NCI-H2227 treated with DMSO at 0.1 percent for 48 hours (cell line): ENCODE measurements at regions not wholly inside any gene's neighbourhood (a gene's known extent, or its start where the extent isn't known, plus 50 kb on each side); places are given as distances from the start of the nearest gene placed in this dataset.
A peak's percentile ranks its signal among the peaks of the same experiment; 100 is the strongest.
"Not testable (repeated sequence)": the region's sequence is repeated elsewhere in the genome, so short reads cannot be mapped to it uniquely, and the experiment has no call there.

Experiments used
- DNase-seq: peaks from one replicate; lab custom pipeline; 2025; lab: John Stamatoyannopoulos, UW

DNA sequence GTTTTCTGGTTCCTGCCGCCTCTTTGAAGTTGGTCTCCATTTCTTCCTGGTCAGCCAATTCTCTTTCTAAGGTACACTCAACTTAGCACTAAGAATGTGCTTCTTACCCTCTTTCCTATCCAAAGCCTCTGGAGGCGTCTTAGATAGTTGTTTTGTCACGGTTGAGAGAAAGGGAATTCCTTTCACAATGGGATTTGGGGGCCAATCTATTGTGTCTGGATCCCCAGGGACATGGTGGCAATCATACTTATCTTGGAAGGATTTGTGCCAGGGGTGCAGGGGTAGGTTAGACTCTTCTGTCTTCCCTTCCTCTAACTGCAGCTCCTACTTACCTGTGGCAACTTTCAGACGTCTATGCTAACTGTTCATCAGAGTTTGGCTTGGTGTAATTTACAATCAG is 287.1 kb downstream of the SOX2 start:
- no peak for DNase-seq

DNA sequence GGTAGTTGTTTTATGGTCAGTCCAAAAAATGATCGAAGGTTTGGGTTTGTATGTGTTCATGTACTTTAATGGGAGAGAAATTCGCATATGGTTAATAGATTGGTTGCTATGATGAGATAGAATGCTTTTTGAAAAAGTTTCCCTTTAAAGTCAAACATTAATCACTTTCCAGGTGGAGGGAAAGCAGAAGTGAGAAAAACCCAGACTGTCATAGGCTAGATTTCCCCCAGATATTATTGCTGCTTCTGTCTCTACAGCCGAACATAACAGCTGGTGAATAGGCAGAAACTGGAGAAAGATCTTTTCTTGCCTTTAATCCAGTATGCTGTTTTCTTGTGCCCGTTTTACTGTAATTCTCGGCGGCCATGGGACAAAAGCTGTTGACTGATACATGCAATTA is 287.6 kb downstream of the SOX2 start:
- DNase-seq: peak; percentile 60

DNA sequence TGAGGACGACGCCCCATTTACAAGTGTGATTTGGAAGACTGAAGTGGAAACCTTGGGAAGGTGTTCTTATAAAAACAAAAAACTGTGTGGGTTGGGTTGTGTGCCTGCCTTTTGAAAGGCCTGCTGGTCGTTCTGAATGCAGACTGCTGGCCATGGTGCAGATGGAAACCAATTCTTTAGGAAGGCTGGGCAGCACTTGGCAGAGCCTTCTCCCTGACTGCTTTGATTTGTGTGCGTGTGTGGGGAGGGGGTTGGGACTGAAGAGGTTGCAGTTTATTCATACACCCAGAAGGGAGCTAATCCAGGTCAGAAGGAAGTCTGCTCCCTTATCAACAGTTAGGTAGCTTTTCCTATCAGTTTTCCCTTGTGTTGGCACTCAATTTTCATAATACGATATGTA is 288.7 kb downstream of the SOX2 start:
- peak; percentile 48 for DNase-seq

DNA sequence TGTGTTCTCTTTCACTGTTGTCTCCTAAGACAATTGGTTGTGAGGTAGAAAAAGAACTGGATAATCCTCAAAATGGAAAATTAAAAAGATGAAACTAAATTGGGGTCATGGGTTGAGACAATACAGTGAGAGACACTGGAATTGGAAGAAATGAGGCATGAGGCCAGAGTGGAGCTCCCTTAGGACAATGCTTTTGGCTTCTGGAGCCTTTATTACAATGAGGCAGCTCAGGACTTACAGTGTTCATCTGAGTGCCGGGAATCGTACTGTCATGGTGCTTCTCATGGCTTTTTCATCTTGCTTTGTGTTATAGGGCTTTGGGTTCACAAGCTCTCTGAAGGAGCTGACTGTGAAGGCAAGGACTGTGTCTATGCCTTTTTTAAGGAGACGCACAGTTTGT is 293.5 kb downstream of the SOX2 start:
- no peak for DNase-seq

DNA sequence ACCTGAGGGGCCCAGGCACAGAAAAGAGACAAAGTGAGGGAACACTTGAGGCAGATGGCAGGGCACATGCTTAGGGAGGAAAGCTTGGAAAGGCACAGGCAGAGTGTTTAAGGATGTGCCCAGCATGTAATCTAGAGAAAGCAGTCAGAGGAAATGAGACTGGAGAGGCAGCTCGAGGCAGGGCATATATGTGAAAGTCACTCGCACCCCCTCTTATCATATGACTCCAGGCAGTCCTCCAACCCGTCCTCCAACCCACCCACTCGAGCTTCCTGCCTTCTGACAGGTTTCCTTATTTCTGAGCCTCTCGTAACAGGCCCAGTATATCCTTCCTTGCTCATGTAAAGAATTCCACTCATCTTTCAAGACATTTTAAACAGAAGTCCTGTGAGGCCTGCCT is 294.0 kb downstream of the SOX2 start:
- no peak for DNase-seq

DNA sequence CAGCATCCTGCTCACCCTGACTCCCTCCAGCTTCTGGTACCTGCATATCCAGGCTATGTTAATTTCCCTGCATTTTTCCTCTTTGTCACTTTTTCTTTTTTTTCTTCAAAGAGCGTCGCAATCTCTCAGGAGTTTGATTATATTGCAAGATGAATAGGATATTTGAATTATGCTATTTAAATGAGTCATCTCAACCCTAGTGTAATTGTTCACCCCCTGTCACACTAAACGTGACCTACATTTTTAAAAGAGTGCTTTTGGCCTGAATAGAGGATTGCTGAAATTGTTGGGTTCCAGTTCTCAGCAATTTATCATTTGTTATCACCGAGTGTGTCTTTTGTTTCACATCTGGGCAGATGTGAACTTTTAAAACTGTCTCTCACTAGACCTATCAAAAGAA is 294.7 kb downstream of the SOX2 start:
- no peak for DNase-seq

DNA sequence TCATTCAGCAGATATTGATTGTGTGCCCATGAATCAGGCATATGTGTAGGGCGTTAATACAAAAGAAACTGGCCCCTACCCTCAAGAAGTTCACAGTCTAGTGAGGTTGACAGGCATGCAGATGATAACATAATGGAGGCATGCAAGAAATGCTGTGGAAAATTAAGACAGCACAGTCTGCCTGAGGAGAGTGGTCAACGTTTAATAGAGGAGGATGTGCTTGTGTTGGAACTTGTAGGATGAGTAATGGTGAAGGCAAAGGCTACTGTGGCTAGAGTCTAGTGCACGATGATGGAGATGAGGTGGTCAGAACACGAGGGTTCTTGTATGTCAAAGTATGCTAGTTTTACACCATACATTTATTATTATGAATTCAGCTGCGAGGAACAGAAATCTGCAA is 295.7 kb downstream of the SOX2 start:
- no peak for DNase-seq

DNA sequence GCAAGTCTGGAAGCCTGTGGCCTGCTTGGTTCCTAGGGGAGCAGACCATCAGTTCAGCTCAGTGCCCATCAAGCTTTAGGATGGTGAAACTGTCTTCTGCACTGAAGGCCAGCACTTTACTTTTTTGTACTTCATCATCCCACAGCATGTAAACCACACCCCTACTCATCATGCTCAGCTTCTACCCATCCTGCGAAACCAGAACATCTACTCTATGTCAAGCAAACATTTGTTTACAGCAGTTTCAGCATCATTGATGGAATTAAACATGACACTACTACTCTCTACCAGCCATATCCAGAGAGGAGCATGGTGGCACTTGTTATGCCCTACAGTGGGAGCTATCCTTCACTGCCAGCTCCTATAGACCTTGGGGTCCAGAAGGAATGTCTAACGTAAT is 306.6 kb downstream of the SOX2 start:
- DNase-seq: no peak

DNA sequence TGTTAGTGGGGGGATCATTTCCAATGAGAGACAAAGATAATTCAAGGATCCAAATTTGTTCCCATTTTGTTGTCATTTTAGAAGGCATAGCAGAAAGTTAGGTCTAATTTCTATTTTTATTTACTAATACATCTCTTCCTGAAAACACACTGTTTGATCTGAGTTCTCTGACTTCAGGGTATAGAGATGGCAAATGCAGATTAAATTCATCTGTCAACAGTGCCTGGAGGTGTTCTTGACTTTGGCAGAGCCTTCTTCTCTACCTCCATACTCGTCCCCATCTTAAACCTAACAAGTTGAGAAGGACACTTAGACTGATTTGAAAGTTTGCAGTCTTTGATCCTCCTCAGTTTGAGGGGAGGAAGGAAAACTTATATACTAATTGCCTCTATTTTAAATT is 308.2 kb downstream of the SOX2 start:
- DNase-seq: no peak

DNA sequence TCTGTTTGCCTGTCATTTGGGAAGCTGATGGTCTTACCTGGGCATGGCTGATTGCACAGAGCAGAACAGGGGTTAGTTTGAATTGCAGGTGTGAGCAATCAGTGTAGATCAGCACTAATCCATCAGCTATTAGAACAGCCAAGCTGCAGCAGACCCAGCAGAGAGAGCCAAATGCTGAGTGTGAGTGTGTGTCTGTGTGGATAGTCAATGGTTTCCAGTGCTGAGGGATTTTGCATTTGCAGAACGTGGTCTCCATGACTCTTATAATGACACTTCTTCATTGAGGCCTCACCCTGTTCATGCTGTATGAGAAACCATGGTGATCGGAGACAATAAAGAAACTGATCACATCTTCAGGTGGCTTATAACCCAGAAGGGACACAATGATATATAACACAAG is 312.1 kb downstream of the SOX2 start:
- DNase-seq: no peak

DNA sequence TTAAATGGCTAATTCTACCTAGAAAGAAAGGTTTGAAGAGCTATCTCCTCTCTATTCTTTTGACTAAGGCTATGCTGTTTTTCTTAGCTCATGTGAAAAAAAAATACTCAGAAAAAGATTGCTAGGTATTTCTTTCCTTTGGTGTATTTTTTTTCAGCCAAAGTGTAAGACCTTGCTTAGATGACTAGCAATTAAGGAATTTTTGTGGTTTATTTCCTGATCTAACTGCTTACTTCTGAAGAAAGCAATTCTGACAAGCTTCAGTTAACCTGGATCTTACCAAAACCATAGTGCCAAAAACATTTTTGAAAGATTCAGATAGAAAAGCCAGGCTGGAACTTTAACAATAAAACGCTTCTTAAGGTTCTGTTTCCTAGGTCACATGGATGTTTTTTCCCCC is 315.6 kb downstream of the SOX2 start:
- DNase-seq: no peak

DNA sequence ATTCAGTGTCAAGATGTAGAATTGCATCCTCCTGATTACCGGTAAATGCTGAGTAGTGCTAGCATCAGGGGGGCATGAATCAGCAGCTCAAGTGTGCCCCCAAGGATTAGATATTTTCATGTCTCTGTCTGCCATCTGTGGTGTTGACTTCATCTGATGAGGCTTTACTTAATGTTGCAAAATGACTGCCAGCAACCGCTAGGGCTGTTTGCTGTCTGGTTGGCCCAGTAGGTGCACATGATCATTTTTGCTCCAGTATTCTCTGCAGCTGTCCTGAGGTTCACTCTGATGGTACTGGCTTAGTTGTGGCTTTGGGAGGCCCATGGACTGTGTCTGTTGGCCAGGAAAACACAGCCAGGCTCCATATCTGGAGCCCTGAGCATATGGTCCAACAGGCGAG is 316.4 kb downstream of the SOX2 start:
- DNase-seq: no peak

DNA sequence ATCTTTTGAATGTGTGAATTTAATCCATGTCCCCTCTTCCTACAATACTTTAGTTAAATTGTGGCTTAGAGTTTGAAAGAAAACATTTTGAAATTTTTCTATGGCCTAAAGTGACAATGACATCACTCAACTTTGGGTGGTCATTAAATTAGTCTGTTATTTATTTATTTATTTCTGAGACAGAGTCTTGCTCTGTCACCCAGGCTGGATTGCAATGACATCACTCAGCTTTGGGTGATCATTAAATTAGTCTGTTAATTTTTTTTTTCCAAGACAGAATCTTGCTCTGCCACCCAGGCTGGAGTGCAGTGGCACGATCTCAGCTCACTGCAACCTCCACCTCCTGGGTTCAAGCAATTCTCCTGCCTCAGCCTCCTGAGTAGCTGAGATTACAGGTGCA is 322.5 kb downstream of the SOX2 start:
- DNase-seq: not testable (repeated sequence)

DNA sequence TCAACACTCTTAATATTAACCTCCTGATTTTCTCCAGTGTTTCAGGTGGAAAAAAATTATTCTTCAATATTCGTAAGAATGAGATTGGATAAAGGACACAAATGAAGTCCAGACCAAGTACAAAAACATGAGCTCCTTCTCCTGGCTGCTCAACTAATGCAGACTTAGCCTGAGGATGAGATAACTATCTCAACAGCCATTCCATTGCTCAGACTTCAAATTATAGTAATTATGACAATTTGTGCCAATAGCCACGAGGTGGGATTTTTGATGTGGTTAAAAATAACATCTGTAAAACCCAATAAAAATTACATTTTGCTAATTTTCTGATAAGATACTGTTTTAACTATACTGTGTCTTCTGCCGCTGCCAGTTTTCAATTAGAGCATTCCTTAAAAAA is 323.6 kb downstream of the SOX2 start:
- DNase-seq: no peak

DNA sequence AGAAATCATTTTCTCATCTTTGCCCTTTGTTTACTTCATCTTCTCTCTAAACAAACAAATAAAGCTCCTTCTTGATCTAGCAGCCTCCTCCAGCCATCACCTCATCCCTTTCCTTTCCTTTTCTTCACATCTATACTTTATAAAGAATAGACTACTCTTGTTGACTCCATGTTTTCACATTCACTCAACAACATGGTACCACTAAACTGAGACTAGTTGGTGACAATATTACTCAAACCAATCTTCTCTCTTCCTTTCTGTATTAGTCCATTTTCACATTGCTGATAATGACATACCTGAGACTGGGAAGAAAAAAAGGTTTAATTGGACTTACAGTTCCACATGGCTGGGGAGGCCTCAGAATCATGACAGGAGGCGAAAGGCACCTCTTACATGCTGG is 324.7 kb downstream of the SOX2 start:
- no peak for DNase-seq

DNA sequence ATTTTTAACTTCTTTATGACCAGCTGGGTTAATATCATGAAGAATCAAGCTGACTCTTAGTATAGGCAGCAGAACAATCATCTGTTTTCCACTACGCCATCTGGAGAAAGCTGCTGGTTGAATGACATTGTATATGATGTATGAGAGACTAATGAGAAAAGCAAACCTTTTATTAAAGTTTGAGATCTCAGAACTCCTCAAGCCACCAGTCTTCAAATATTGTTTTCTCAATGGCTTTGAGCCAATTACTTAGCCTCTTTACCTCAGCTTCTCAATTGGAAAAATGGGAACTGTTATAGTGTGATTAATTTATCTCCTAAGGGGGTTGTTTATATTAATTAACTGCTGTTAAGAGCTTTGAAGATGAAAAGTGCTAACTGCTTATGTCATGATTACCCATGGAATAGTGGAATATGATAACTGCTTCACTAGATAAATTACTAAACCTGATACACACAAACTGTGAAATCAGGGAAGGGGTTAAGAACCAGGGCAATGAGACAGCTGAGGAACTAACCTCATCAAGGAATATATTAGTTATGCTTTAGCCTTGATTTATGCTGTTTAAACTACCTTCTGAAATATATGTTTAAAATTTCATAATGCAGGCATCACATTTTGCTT is 330.1 kb downstream of the SOX2 start:
- no peak for DNase-seq

DNA sequence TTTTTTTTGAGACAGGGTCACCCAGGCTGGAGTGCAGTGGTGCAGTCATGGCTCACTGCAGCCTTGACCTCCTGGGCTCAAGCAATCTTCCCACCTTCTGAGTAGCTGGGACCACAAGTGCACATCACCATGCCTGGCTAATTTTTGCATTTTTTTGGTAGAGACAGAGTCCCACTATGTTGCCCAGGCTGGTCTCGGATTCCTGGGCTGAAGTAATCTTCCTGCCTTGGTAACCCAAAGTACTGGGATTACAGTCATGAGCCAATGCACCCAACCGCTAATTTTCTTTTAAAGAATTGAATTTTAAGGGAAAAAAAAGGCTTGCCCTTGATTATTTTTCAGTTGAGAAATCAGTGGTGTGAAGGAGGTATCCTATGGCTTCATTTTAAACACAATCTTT is 334.0 kb downstream of the SOX2 start:
- no peak for DNase-seq

DNA sequence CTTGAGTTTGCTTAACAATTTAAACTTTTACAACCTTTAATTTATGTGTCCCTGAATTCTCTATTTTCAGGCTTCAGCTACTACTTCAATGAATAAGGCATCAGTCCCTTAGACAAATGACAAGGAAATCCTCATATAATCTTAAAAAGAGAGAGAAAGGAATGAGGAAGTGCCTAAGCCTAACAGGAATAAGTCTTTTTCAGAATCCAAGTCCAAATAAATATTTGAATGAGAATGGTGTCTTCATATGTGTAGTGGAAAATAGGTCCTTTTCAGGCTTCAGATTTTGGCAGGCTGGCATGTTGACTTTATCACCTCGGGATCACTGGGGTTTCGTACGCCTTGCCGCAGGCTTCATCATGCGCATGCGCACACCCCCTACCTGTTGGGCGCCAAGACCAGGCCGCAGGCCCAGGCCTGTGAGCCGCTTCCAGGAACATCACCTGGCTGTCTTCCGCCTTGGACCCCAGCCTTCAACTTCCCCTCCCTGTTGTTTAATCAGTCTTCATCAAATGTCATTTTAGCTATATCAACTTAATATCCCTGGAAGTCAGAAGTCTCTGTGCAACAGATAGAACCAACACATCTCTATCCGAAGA is 334.5 kb downstream of the SOX2 start:
- DNase-seq: no peak

DNA sequence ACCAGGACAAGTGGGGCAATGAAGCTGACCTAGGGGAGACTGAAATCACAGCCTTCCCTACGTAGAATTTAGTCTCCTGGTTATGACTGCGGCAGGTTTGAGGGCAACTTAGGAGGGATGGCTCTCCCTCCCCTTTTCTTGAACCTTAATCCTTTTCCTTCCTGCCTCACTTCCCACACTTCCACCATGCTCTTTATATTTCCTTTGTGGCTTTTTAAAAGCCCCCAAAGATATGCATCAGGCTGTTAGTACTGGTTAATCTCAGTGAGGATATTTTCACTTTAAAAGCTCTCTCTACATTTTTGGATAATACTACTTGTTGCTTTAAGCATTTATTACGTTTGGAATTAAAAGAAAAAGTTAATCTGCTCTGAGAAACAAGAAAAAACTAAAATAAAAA is 339.2 kb downstream of the SOX2 start:
- DNase-seq: no peak

DNA sequence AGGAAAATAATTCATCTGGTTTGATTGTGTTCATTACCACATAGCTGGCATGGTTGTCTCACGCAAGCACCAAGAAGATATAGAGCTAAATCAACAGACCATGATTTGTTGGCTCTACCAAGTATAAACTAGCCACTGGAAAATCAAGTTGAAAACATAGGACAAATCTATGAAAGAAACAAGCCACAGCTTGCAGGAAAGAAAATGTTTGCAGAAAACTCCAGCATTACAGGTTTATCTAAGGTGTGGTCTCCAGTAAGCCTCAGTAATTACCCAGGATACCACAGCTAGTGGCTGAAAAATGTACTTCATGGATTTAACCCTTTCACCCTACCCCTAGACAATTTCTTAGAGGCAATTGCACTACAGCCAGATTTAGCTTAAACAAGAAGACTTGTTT is 340.6 kb downstream of the SOX2 start:
- no peak for DNase-seq

DNA sequence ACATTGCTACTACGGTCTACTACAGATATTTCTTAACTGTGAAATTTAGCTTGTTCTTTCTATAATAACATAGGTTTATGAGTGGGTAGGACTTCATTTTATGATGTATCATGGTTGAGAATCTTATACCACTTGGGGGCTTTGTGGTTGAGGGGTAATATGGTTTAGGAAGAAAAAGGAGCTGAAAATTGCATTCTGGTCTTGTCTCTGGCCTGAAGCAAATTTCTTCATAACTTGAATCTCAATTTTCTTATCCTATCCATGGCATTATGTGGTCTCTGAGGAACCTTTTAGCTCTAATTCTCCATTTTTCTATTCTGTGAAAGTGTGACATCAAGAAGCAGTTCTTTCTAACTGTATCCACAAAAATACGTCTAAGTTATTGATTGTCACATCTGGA is 341.0 kb downstream of the SOX2 start:
- DNase-seq: no peak

DNA sequence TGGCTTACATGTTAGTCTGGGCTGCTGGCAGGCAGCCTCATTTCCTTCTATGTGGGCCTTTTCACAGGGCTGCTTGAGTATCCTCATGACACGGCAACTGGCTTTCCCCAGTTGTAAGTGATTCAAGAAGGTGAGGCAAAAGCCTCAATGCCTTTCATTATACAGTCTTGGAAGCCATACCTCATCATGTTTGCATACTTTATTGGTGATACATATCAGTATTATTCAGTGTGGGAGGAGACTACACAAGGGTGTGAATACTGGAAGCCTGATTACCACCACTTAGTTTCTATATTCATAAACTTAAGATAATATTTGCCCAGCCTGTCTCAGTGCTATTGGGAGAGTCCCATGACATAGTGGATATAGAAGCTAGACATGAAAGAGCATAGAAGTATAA is 346.8 kb downstream of the SOX2 start:
- DNase-seq: no peak

DNA sequence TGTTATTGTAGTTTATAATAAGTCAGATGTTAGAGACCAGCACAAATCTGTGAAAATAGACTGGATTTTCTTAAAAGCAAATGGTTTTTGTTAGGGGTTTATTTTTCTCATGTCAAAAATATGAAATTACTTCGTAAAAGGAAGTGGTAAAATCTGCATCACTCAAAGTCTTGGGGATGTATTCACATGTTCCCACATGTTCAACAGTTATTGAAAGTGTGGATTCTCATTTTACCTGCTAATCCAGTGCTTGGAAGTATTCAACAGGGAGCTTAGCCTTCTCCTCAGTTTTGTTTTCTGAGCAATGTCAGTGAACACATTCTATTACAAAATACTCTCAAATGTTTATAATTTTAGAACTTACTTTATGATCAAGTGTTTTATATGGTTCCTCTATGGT is 352.0 kb downstream of the SOX2 start:
- DNase-seq: no peak

DNA sequence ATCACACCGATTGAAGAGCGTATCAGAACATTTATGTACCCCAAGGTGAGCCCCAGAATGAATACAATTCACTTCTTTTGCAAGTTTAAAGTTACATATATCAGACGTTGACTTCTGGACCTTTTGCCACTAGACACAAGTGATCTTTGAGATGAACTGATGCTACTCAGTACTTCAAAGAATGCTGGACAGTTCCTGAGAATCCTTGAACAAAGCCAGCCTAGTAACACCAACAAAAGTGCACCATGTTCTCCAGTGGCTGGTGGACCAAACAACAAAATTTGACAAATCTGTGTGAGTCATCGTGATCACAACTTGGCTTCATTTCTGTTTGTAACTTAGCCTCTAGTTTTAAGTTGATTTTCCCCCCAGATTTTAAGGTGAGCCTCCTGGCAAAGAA is 355.7 kb downstream of the SOX2 start:
- no peak for DNase-seq

DNA sequence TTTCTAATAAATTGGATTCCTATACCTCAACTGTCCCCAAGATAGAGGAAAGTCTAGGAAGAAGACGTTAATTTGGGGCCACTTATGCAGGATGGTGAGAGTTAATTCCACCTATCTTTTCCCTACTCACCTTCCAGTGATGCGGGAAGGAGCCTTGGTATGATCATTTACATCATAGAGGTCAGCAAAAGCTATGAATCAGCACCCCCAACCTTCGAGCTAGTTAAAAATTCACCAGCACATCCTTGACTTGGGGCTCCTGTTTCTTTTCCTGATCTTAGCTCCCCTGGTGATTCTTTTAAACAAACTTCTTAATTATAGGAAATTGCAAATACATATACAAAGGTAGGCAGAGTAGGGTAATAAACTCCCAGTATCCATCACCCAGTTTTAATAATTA is 366.6 kb downstream of the SOX2 start:
- no peak for DNase-seq
